Ureter (tissue), 1 donor: ENCODE measurements at regions not wholly inside any gene's neighbourhood (a gene's known extent, or its start where the extent isn't known, plus 50 kb on each side); places are given as distances from the start of the nearest gene placed in this dataset.

Experiments used
- DNase-seq: peaks from one replicate; pipeline ENCODE4 v3.0.0-alpha.2; 2020; ENCODE audit warnings: low spot score
- donor health status: DM: yes; HTN: yes; CAD: no.

DNA sequence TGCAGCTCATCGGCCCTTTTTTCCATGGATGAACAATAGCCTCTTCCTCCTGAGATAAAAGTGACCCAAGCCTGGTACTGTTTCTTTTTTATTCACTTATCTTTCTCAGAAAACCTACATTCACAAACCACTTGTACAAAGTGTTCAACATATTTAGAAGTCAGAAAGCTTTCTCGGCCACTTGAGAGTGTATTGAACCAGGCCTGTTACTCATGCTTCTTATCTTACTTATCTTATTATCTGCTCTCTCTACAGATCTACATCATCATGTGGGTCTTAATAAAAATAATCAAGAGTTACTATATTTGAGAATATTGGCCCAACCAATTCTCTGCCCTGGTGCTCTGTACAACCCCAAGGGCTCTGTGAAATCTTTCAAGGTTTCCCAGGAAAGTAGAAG lies 242.1 kb downstream of the MREG start:
- DNase-seq, result no peak

DNA sequence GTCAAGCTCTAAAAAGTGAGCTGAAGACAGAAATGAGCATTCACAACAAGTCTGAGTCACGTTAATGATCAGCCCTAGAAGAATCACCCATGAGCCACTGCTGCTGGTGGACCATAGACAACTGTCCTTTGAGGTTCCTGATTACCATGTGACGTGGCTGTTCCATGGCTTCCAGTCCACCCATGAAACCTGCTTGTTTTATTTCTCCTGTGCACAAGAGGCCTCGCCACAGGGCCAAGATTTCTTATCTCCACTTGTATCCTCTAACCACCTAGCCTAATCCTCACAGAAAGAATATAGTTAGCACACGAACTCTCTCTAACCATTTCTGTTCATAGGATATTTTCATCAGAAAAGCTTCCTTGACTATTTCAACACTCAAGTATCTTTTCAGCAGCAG lies 242.7 kb downstream of the MREG start:
- DNase-seq, result no peak

DNA sequence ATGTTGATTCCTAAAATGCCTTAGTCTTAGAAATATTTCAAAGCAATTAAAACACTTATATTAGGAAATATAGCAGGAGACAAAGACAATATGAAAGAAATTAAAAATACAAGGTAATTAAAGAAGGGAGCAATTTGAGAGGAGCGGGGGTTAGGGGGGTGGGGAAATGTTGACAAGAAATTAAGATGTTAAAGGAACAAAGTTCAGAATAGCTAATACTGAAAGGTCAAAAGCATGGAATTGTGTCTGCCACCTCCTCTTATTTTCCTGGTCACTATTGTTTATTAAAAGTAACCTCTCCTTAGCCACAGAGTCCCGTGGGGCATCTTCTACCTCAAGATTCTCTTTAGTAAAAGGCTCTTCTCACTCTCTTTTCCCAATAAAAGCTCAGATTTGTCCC lies 244.1 kb downstream of the MREG start:
- DNase-seq, result no peak

- no peak for DNase-seq
Observed at GRCh38 chr2:215767625-215768024, 245.7 kb downstream of the MREG start.

GRCh38 chr2:215765729-215766360 lies 247.5 kb downstream of the MREG start:
- no peak for DNase-seq

- no peak for DNase-seq
Observed at GRCh38 chr2:215764441-215765048, 248.8 kb downstream of the MREG start.

DNA sequence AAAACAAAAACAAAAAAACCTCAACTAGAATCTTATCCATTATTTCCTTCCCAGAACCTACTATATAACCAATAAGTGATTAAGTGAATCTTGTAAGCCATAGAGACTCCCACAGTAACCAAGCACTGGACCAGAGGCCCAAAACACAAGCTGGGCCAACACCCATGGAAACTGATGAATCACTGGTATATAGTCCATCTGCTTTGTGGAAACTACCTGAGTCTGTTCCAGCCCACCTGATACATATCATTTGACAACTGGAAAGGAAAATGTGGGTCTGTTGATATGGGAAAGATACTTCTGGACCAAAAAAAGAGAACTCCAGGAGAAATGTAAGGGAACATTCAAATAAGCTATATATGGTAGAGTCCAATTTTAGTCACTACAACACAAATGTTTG lies 252.8 kb downstream of the MREG start:
- DNase-seq, result no peak

DNA sequence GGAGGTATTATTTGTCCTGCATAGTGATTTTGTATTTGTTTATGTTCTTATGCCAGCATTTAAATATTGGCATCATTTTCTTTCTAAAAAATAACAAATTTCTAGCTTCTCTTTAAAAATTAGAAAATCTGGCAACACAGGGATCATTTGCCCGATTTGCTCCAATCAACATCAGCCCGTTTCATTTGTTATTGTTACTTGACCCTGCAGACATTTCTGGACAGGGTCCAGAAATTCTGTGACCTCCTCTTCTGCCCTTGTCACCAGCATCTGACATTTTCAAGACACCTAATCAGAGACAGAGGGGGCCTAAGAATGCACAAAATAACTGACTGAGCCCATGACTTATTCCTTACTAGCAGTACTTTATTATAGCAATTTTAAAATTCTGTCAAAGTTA lies 253.3 kb downstream of the MREG start:
- no peak for DNase-seq

DNA sequence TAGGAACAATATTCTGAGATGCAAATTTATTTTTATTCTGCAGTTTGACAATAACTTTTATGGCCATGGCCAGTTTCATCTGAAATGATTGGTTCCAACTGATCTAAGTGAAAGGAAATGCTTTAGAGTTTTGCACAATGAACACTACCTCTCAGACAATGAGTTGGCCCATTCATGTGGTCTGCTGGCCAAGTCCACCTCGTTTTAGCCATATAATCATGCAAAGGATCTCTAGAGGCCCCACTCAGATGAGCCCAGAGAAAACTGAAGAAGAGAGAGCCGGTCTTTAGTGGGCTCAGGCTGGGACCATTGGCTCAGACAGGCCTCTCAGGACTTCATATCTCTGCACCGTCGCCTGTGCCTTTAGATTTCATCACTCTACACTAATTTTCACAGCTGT lies 254.7 kb downstream of the MREG start:
- no peak for DNase-seq

DNA sequence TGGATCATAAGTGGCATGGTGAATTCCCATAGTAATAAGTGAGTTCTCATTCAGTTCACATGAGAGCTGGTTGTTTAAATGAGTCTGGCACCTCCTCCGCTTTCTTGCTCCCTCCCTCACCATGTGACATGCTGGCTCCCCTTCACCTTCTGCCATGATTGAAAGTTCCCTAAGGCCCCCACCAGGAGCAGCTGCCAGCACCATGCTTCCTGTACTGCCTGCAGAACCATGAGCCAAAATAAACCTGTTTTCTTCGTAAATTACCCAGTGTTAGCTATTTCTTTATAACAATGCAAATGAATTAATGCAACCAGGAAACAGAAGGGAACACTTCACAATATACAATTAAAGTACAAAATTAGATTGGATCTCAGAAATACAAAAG lies 257.0 kb downstream of the MREG start:
- DNase-seq, result no peak

DNA sequence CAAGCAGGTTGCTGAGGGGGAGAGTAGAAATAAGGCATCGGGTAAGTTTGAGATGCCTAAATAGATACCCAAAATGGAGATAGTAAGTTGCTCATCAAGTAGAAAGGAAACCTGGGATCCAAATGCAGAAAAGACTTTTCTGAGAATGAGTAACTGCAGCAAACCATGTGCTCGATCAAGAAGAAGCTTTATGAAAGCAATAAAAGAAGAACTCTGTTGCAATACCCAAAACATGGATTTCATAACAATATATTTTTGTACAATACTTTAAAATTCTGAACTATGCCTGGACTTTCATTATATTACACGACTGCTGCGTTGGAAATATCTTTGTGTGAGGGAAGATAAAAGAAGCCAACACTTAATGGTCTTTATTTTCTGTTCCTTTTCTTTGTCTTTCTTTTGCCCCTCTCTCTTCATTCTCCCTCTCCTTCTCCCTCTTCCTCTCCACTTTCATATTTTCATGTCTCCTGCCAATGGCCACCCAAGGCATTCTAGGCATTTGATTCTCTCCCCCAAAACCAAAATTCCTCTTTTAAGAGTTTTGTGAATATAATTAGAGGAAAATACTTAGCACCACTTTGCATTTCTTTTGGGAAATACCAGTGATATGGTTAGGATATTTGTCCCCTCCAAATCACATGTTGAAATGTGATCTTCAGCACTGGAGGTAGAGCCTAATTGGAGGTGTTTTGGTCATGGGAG lies 257.6 kb downstream of the MREG start:
- no peak for DNase-seq

DNA sequence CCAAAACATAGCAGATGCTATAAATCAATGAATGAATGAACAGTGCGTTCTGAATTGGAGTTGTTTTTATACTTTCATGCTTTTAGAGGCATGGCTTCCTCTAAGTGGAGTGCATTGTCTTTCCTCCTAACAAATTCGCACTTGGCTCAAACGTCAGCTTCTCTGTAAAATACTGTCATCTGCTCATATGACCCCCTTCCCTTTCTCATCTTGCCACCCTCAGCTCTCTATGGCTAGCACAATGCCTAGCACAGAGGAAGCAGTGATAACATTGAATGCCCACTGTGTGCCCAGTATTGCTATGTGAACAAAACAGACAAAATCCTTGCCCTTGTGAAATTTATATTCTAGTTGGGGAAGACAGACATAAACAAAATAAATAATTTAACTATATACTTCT lies 258.8 kb downstream of the MREG start:
- no peak for DNase-seq

DNA sequence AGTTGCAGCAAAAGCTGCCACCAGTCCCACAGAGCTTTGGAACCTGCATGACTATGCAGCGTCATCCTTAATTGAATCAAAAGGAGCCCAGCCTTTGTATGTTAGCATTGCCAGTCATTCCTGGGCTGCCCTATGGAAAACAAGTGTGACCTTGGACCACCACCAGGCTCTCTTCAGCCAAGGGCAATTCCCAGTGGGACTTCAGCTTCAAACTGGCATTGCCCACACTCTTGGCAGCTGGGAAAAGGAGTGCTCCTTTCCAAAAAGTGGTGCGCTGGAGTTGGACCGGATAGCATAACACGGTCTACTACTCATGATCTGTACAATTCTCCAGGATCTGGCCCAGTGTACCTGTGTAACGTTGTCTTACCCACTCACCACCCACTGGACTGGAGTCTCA lies 259.5 kb downstream of the MREG start:
- DNase-seq, result no peak

GRCh38 chr2:215752991-215753390 lies 260.4 kb downstream of the MREG start:
- DNase-seq, result no peak

DNA sequence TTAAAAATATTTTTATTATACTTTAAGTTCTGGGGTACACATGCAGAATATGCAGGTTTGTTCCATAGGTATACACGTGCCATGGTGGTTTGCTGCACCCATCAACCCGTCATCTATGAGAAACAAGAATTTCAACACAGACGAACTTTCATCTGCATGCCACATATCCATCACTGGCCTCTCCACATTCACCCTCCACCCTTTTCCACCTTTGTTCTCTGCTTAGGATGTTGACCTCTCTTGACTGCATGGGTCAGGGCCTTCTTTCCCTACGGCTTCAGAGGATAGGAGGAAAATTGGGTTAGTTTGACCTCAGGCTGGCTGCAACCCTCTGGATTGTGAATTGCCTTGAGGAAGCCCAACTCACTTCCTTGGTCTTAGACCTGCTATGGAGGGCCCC lies 260.9 kb downstream of the MREG start:
- no peak for DNase-seq

DNA sequence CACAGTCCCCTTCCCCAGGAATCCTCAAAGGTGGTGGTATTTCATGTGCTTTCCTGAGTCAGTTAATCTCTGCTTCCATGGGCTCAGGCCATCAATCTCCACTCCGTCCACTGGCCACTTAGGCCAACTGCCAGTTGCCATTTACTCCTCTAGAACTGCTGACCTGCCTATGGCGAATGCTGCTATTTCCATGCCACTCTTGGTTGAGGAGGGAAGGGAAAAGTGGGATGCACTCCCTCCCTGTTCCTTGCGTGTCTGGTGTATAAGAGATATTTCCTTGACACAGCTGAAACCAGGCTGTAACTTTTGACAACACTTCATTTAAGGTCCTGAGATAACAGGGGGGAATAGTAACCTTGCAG lies 261.5 kb downstream of the MREG start:
- no peak for DNase-seq

GRCh38 chr2:215751200-215751910 lies 262.0 kb downstream of the MREG start:
- no peak for DNase-seq

GRCh38 chr2:215750763-215751162 lies 262.6 kb downstream of the MREG start:
- DNase-seq, result no peak

GRCh38 chr2:215749092-215749957 lies 264.0 kb downstream of the MREG start:
- DNase-seq, result peak; percentile 67

DNA sequence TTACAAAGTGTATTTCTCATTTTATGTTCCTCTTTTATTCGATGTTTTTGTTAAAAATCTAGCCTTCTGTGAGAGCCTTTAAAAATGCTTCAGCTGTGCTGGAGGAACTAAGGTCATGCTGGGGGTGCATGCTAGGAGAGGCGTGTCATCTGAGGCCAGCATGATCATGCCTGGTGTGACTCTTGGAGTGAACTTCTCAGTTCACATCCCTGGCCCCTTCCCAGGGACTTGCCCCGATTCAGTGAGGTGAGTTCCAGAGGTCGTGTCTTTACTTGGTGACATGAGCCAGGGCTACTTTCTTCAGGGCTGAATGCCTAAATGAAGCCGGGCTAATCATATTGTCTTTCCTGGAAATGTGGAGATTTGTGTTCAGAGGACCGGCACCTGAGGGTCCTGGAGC lies 264.9 kb downstream of the MREG start:
- DNase-seq, result no peak

GRCh38 chr2:215746887-215747615 lies 266.3 kb downstream of the MREG start:
- DNase-seq, result no peak
